ENCODE measurements at regions not wholly inside any gene's neighbourhood (a gene's known extent, or its start where the extent isn't known, plus 50 kb on each side); places are given as distances from the start of the nearest gene placed in this dataset.

DNA sequence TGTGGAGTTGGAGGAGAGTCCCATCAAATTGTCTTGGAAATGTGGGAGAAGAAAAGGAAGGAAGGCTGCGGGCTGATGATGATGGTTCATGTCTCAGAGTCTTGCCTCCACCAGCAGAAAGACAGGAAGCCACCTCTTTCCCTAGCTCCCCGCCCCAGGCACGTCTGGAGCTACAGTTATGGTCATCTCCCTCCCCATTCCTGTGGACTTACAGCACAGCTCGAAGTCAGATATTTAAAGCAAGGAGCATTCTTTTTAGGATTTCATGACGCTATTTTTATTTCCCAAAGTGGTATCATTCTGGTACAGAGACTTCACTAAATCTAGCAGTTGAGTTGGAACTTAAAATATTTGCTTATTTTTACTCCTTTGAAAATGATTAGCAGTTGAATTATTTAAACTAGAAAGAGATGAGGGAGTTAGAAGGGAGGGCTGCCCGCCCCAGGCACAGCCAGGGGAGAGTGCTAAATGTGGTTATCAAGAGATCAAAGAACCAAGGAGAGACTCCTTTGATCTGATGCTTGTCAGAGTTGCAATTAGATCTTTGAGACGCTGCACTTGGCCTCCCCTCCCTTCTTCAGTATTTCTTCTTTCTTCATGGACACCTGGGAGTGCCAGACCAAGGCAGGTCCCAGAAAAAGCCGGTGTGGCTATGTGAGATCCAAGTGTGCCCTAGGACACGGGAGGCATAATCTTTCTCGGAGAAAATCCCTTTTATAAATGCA lies 199.9 kb upstream of the SOX4 start:
- TF ChIP-seq, protein P1, sequence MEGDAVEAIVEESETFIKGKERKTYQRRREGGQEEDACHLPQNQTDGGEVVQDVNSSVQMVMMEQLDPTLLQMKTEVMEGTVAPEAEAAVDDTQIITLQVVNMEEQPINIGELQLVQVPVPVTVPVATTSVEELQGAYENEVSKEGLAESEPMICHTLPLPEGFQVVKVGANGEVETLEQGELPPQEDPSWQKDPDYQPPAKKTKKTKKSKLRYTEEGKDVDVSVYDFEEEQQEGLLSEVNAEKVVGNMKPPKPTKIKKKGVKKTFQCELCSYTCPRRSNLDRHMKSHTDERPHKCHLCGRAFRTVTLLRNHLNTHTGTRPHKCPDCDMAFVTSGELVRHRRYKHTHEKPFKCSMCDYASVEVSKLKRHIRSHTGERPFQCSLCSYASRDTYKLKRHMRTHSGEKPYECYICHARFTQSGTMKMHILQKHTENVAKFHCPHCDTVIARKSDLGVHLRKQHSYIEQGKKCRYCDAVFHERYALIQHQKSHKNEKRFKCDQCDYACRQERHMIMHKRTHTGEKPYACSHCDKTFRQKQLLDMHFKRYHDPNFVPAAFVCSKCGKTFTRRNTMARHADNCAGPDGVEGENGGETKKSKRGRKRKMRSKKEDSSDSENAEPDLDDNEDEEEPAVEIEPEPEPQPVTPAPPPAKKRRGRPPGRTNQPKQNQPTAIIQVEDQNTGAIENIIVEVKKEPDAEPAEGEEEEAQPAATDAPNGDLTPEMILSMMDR (IDR thresholded peaks at IDR 0.05), result no peak
- TF ChIP-seq EZH2 (IDR thresholded peaks at IDR 0.05; ENCODE audit: borderline replicate concordance, insufficient read depth, low read depth, low read length, poor library complexity, severe bottlenecking), result no peak

All from B cell (primary cell).